HG03342 (cell line): ENCODE measurements at regions not wholly inside any gene's neighbourhood (a gene's known extent, or its start where the extent isn't known, plus 50 kb on each side); places are given as distances from the start of the nearest gene placed in this dataset.

Source experiments
- ATAC-seq: cut with Tn5 transposase; IDR thresholded peaks from one replicate; pipeline ENCODE4 v1.9.1; 2021; ENCODE audit warnings: mild to moderate bottlenecking, moderate library complexity; ENCODE audit not compliant: unreplicated experiment

DNA sequence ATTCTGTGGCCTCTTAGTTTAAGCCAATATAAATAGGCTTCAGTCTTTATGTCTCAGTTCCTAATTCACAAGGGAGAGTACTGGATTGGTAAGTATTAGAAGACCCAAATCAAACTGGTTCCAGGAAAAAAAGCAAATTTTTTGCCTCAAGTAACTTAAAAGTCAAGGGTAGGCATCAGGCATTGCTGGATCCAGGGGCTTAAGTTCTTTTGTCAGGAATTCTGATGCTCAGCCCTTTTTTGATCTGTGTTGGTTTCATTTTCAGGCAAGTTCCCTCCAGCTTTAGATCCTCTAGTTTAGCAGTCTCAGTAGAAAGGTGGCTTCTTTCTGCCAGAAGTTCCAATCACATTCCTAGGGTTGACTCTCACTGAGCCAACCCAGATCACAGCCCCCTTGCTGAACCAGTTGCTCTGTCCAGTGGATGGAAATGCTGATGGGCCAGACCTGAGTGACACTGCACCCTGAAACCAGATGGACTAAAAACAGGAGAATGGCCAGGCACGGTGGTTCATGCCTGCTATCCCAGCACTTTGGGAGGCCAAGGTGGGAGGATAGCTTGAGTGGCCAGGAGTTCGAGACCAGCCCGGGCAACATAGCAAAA lies 253.5 kb downstream of the SHQ1 start:
- no peak for ATAC-seq

DNA sequence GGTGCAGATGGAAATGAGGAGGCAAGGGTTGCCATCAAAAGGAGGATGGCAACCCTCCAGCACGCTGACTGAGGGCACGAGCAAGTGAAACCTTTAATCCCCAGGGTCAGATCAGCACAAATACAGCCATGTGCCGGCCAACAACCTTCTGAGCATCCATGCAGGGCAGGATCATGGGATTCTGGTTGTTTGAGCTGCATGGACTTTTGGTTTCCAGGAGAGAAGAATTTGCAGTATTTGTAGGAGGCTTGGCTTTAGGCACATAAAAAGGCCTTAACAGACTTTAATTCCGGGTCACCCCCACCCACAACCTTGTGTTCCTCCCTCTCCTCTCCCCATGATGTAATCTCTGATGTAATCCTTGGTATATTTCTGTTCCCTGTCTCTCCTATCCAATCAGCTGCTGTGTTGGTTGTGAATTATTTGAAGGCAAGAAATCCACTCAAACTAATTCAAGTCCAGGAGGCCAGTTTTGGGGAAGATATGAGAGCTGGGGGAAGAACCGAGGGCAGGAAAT lies 254.3 kb downstream of the SHQ1 start:
- ATAC-seq = no peak

DNA sequence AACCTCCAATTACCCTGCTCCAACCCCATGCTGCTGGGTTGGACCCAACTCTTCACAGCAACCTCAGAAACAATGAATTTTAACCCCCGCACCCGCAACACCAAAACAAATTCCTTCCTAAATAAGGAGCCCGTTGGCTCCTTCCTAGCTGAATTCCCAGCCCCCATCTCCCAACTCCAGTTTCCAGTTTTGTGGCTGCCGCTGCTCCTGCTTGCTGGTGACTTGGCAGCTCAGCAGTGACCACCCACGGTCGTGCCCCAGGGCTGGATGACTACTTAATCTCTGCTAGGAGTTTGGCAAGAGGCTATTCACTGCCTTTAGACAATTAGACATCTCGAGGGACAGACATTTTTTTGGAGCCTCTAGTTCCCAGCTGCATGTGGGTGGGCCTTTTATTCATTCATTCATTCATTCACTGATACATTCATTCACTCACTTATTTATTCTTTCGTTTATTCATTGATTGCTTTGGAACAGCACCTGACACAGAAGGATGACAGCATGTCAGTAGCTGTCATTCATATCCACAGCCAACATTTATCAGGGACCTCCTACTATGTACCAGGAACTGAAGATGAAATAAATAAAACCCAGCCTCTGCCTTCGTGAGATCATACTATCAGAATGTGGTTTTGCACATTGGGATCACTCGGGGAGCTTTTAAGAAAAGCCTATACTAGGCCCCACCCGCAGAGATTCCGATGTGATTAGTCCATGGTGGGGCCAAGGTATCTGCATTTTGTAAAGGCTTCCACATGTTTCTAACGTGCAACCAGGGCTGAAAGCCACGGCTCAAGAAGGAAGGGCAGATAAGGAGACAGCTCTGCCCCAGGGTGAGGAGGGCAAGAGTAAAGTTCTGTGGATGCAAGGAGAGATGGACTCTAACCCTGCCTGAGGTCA lies 256.5 kb downstream of the SHQ1 start:
- no peak for ATAC-seq

DNA sequence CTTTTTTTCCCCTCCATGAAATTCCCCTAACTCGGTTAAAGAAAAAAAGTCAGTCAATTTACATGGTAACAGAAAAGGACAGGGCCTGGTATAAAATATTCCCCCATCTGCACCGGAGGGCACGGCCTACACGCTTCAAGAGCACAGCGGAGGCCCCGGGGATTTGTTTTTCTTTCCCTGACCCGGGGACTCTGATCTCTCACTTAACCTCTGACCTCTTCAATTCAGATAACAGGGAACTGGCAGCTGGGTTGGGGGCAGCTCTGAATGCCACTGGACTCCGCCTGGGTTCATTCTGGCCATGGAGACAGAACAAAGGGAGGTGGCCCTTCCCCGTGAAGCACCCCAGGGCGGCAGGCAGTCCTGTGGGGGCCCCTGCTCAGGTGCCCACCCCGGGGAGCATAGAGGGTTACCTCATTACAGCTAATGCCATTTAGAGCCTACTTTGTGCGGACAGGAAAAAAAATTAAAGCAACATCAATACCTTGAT lies 257.5 kb downstream of the SHQ1 start:
- no peak for ATAC-seq

GRCh38 chr3:72587282-72587681 lies 261.0 kb downstream of the SHQ1 start:
- ATAC-seq = no peak

- ATAC-seq = no peak
Measured at GRCh38 chr3:72586694-72587093, 261.6 kb downstream of the SHQ1 start.

DNA sequence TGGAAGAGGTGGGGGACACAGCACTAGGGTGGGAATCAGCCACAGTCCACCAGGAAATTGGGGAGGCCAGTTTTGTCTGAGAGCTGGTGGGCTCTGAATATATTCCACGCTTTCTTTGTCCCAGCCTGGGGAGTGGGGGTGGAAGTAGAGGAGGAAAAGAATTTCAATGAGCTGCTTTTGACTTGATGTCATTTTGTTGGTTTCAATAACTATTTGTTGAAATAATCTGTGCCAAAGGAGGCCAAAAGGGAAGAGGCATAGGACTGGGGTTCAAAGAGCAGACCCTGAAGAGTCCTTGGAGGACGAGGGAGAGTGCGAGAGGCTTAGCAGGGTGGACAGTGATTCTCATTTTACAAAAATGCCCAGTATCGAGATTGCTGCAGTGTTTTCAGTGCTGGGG lies 262.3 kb downstream of the SHQ1 start:
- ATAC-seq = no peak

GRCh38 chr3:72584262-72584661 lies 264.0 kb downstream of the SHQ1 start:
- no peak for ATAC-seq

- no peak for ATAC-seq
Measured at GRCh38 chr3:72582963-72583362, 265.3 kb downstream of the SHQ1 start.

GRCh38 chr3:72582211-72582878 lies 265.9 kb downstream of the SHQ1 start:
- ATAC-seq = peak; percentile 99

- ATAC-seq = no peak
Measured at GRCh38 chr3:72580900-72581299, 267.3 kb downstream of the SHQ1 start.

GRCh38 chr3:72580246-72580756 lies 267.9 kb downstream of the SHQ1 start:
- ATAC-seq = no peak

DNA sequence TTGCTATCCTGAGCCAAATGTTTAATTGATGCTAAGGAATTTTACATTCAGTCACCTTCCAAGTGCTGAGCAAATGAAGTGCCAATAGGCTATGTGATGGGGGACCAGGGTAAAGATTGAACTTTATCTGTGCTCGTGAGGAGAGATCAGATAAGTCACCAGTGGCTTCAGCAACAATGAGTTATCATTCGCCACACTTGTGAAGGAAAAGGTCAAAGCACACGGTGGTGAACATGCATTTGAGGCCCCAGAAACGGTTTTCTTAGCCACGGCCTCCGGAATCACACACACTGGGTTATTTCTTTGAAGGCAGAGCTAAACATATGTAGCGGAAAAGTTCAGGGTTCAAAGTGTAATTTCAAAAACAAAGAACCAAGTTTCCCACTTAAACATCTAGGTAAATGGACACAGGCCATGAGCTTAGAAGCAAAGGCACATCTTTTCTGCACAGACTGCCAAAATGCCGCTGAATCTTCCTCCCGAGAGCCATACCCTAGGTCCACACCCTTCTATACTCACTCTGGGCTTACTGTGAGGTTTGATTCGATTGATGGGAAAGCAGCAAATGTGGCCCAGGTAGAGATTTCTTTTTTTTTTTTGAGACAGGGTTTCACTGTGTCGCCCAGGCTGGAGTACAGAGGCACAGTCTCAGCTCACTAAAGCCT lies 268.5 kb downstream of the SHQ1 start:
- ATAC-seq = no peak

DNA sequence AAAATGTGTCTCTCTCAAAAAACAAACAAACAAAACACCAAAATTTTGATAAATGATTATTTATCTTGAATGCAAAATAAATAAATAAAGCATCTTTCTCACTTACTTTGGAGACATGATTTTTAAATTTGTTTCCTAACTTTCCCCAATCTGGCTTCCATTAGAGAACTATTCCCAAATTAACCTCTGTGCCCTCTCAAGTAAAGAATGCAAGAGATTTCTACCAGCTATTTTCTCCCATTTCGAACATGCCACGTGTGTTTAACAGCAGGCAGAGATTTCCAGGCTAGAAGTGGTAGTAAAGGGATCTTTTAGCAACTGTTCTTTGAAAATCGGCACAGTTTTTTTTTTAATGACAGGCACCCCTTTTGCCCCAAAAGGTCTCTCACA lies 269.1 kb downstream of the SHQ1 start:
- ATAC-seq = no peak

DNA sequence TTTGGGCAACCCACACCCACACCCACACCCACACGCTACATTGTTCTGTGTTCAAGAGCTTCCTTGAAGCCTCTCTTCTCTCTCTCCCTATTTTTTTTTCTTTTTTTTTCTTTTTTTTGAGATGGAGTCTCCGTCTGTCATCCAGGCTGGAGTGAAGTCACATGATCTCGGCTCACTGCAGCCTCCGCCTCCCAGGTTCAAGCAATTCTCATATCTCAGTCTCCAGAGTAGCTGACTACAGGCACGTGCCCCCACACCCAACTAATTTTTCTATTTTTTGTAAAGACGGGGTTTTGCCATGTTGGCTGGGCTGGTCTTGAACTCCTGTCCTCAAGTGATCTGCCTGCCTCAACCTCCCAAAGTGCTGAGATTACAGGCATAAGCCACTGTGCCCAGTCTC lies 271.1 kb downstream of the SHQ1 start:
- ATAC-seq = no peak

- no peak for ATAC-seq
Measured at GRCh38 chr3:72576563-72576962, 271.7 kb downstream of the SHQ1 start.

DNA sequence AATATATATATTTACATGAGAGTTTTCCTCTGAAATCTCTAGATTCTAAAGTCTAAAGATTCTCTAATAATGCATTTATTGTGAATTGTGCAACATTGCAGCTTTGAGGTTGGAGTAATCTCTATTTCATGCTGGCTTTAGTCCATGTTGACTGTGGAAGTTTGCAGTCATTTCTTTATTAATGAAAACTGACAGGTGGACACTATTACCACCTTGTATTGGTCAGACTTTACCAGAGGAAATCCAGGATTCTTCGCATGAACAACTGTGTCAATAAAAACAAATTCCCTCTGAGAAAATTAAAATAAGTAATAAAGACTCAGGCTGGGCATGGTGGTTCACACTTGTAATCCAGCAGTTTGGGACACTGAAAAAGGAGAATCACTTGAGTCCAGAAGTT lies 274.1 kb downstream of the SHQ1 start:
- no peak for ATAC-seq

DNA sequence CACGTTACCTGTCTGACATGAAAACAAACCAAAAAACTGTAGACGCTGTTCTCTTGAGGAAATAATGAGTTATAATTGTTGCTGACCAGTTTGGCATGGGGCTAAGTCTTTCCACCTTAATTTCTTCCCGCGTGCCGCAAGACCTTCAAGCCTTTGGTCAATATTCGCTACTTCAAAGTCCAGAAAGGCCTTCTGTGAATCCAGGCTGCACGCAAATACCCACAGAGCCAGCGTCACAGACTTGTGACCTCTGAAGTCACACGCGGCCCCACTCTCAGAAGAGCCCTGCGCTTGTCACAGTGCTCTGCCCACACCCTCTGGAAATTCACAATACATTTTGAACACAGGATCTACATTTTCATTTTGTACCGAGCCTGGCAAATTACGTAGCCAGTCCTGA lies 275.2 kb downstream of the SHQ1 start:
- ATAC-seq = no peak

DNA sequence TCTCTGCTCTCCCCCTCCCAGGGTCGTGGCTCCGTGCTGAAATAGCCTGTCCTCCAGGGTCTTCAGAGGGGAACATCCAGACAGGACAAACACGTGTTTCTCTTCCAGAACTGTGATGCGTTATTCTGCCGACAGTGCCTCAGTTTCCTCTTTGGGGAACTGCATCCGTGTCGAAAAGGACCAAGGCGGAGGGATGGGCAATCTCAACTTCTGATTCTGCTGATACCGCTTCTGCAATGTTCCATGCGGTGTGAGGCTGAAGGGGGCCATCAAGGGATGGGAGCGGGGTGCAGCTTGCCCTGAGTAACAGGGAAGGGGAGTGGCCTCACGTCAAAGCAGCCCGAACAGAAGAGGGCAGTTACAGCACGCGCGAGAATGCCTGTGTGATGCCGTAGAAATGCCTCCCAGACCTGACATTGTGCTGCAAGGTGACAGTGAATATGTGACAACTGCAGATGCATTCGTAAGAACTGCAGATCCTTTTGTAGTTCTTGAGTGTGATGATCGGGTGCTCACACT lies 275.7 kb downstream of the SHQ1 start:
- no peak for ATAC-seq

GRCh38 chr3:72571638-72572114 lies 276.6 kb downstream of the SHQ1 start:
- ATAC-seq = no peak
